ENCODE measurements at regions not wholly inside any gene's neighbourhood (a gene's known extent, or its start where the extent isn't known, plus 50 kb on each side); places are given as distances from the start of the nearest gene placed in this dataset.
"Not testable (repeated sequence)": the region's sequence is repeated elsewhere in the genome, so short reads cannot be mapped to it uniquely, and the experiment has no call there.

- Histone ChIP-seq H3K4me3 (ENCODE audit: low read depth, low read length) (no peak overlapping the region), H3K27me3 (ENCODE audit: insufficient read depth, low read length) (no peaks in the 10 kb centered on the region), H3K79me2 (ENCODE audit: control insufficient read depth, insufficient read depth, low read length, unreplicated experiment) (no peaks in the 10 kb centered on the region), H3K27ac (ENCODE audit: low read depth, low read length) (no peak overlapping the region), H2AFZ (ENCODE audit: low read length, unreplicated experiment) (no peak overlapping the region), H3K36me3 (ENCODE audit: insufficient read depth, low read length) (no peaks in the 10 kb centered on the region), H3K4me1 (ENCODE audit: control insufficient read depth, insufficient read depth, low read length, unreplicated experiment) (no peaks in the 10 kb centered on the region)
Observed at GRCh38 chr2:176780348-176780747, 432.2 kb upstream of the HNRNPA3 start.

GRCh38 chr2:176781570-176782217 lies 430.9 kb upstream of the HNRNPA3 start:
- H2AFZ ChIP-seq (ENCODE audit: low read length, unreplicated experiment): no peak overlapping the region
- H3K4me3 ChIP-seq (ENCODE audit: low read depth, low read length): no peak overlapping the region
- H3K4me1 ChIP-seq (ENCODE audit: control insufficient read depth, insufficient read depth, low read length, unreplicated experiment): no peaks in the 10 kb centered on the region
- H3K79me2 ChIP-seq (ENCODE audit: control insufficient read depth, insufficient read depth, low read length, unreplicated experiment): no peaks in the 10 kb centered on the region
- no peaks in the 10 kb centered on the region for H3K36me3 ChIP-seq (ENCODE audit: insufficient read depth, low read length)
- H3K27me3 ChIP-seq (ENCODE audit: insufficient read depth, low read length): no peaks in the 10 kb centered on the region
- H3K27ac ChIP-seq (ENCODE audit: low read depth, low read length): no peak overlapping the region

- H3K4me1 ChIP-seq (ENCODE audit: control insufficient read depth, insufficient read depth, low read length, unreplicated experiment): no peaks in the 10 kb centered on the region
- no peak overlapping the region for H3K27ac ChIP-seq (ENCODE audit: low read depth, low read length)
- H3K27me3 ChIP-seq (ENCODE audit: insufficient read depth, low read length): no peaks in the 10 kb centered on the region
- H3K36me3 ChIP-seq (ENCODE audit: insufficient read depth, low read length): no peaks in the 10 kb centered on the region
- no peak overlapping the region for H2AFZ ChIP-seq (ENCODE audit: low read length, unreplicated experiment)
- H3K4me3 ChIP-seq (ENCODE audit: low read depth, low read length): no peak overlapping the region
- no peaks in the 10 kb centered on the region for H3K79me2 ChIP-seq (ENCODE audit: control insufficient read depth, insufficient read depth, low read length, unreplicated experiment)
Observed at GRCh38 chr2:176784633-176785200, 427.9 kb upstream of the HNRNPA3 start.

GRCh38 chr2:176789751-176790150 lies 422.8 kb upstream of the HNRNPA3 start:
- Histone ChIP-seq H3K79me2 (ENCODE audit: control insufficient read depth, insufficient read depth, low read length, unreplicated experiment) (no peaks in the 10 kb centered on the region), H3K36me3 (ENCODE audit: insufficient read depth, low read length) (no peaks in the 10 kb centered on the region), H3K4me1 (ENCODE audit: control insufficient read depth, insufficient read depth, low read length, unreplicated experiment) (no peaks in the 10 kb centered on the region), H3K27ac (ENCODE audit: low read depth, low read length) (no peak overlapping the region), H2AFZ (ENCODE audit: low read length, unreplicated experiment) (no peak overlapping the region), H3K4me3 (ENCODE audit: low read depth, low read length) (no peak overlapping the region), H3K27me3 (ENCODE audit: insufficient read depth, low read length) (peaks cover 7% of the 10 kb centered on the region; the same call in 1 of the 2 replicates)

GRCh38 chr2:176790468-176790867 lies 422.1 kb upstream of the HNRNPA3 start:
- H3K4me3 ChIP-seq (ENCODE audit: low read depth, low read length): no peak overlapping the region
- no peak overlapping the region for H3K27ac ChIP-seq (ENCODE audit: low read depth, low read length)
- H2AFZ ChIP-seq (ENCODE audit: low read length, unreplicated experiment): no peak overlapping the region
- H3K79me2 ChIP-seq (ENCODE audit: control insufficient read depth, insufficient read depth, low read length, unreplicated experiment): no peaks in the 10 kb centered on the region
- H3K4me1 ChIP-seq (ENCODE audit: control insufficient read depth, insufficient read depth, low read length, unreplicated experiment): no peaks in the 10 kb centered on the region
- H3K27me3 ChIP-seq (ENCODE audit: insufficient read depth, low read length): peaks cover 7% of the 10 kb centered on the region; the same call in 1 of the 2 replicates
- H3K36me3 ChIP-seq (ENCODE audit: insufficient read depth, low read length): no peaks in the 10 kb centered on the region

GRCh38 chr2:176793792-176794191 lies 418.8 kb upstream of the HNRNPA3 start:
- Histone ChIP-seq H3K4me3 (ENCODE audit: low read depth, low read length) (no peak overlapping the region), H3K36me3 (ENCODE audit: insufficient read depth, low read length) (no peaks in the 10 kb centered on the region), H2AFZ (ENCODE audit: low read length, unreplicated experiment) (no peak overlapping the region), H3K27ac (ENCODE audit: low read depth, low read length) (no peak overlapping the region), H3K4me1 (ENCODE audit: control insufficient read depth, insufficient read depth, low read length, unreplicated experiment) (no peaks in the 10 kb centered on the region), H3K27me3 (ENCODE audit: insufficient read depth, low read length) (peaks cover 7% of the 10 kb centered on the region; the same call in 1 of the 2 replicates), H3K79me2 (ENCODE audit: control insufficient read depth, insufficient read depth, low read length, unreplicated experiment) (no peaks in the 10 kb centered on the region)

GRCh38 chr2:176794392-176794791 lies 418.2 kb upstream of the HNRNPA3 start:
- Histone ChIP-seq H3K27me3 (ENCODE audit: insufficient read depth, low read length) (peaks cover 7% of the 10 kb centered on the region; the same call in 1 of the 2 replicates), H3K79me2 (ENCODE audit: control insufficient read depth, insufficient read depth, low read length, unreplicated experiment) (no peaks in the 10 kb centered on the region), H3K4me1 (ENCODE audit: control insufficient read depth, insufficient read depth, low read length, unreplicated experiment) (no peaks in the 10 kb centered on the region), H2AFZ (ENCODE audit: low read length, unreplicated experiment) (no peak overlapping the region), H3K4me3 (ENCODE audit: low read depth, low read length) (no peak overlapping the region), H3K36me3 (ENCODE audit: insufficient read depth, low read length) (no peaks in the 10 kb centered on the region), H3K27ac (ENCODE audit: low read depth, low read length) (no peak overlapping the region)

GRCh38 chr2:176795823-176796222 lies 416.8 kb upstream of the HNRNPA3 start:
- Histone ChIP-seq H3K4me1 (ENCODE audit: control insufficient read depth, insufficient read depth, low read length, unreplicated experiment) (no peaks in the 10 kb centered on the region), H3K4me3 (ENCODE audit: low read depth, low read length) (no peak overlapping the region), H3K36me3 (ENCODE audit: insufficient read depth, low read length) (no peaks in the 10 kb centered on the region), H3K79me2 (ENCODE audit: control insufficient read depth, insufficient read depth, low read length, unreplicated experiment) (no peaks in the 10 kb centered on the region), H2AFZ (ENCODE audit: low read length, unreplicated experiment) (no peak overlapping the region), H3K27me3 (ENCODE audit: insufficient read depth, low read length) (peaks cover 7% of the 10 kb centered on the region; the same call in 1 of the 2 replicates), H3K27ac (ENCODE audit: low read depth, low read length) (no peak overlapping the region)

GRCh38 chr2:176796677-176797076 lies 415.9 kb upstream of the HNRNPA3 start:
- not testable (repeated sequence) for H3K79me2 ChIP-seq (ENCODE audit: control insufficient read depth, insufficient read depth, low read length, unreplicated experiment); H2AFZ ChIP-seq (ENCODE audit: low read length, unreplicated experiment); H3K4me1 ChIP-seq (ENCODE audit: control insufficient read depth, insufficient read depth, low read length, unreplicated experiment); H3K4me3 ChIP-seq (ENCODE audit: low read depth, low read length); H3K27ac ChIP-seq (ENCODE audit: low read depth, low read length); H3K36me3 ChIP-seq (ENCODE audit: insufficient read depth, low read length); H3K27me3 ChIP-seq (ENCODE audit: insufficient read depth, low read length)

GRCh38 chr2:176804392-176804791 lies 408.2 kb upstream of the HNRNPA3 start:
- H2AFZ ChIP-seq (ENCODE audit: low read length, unreplicated experiment): no peak overlapping the region
- no peaks in the 10 kb centered on the region for H3K27me3 ChIP-seq (ENCODE audit: insufficient read depth, low read length)
- no peaks in the 10 kb centered on the region for H3K79me2 ChIP-seq (ENCODE audit: control insufficient read depth, insufficient read depth, low read length, unreplicated experiment)
- H3K4me3 ChIP-seq (ENCODE audit: low read depth, low read length): no peak overlapping the region
- no peaks in the 10 kb centered on the region for H3K36me3 ChIP-seq (ENCODE audit: insufficient read depth, low read length)
- no peaks in the 10 kb centered on the region for H3K4me1 ChIP-seq (ENCODE audit: control insufficient read depth, insufficient read depth, low read length, unreplicated experiment)
- no peak overlapping the region for H3K27ac ChIP-seq (ENCODE audit: low read depth, low read length)

GRCh38 chr2:176805345-176805744 lies 407.2 kb upstream of the HNRNPA3 start:
- Histone ChIP-seq H3K27ac (ENCODE audit: low read depth, low read length) (no peak overlapping the region), H3K4me3 (ENCODE audit: low read depth, low read length) (no peak overlapping the region), H3K79me2 (ENCODE audit: control insufficient read depth, insufficient read depth, low read length, unreplicated experiment) (no peaks in the 10 kb centered on the region), H3K36me3 (ENCODE audit: insufficient read depth, low read length) (no peaks in the 10 kb centered on the region), H3K4me1 (ENCODE audit: control insufficient read depth, insufficient read depth, low read length, unreplicated experiment) (no peaks in the 10 kb centered on the region), H2AFZ (ENCODE audit: low read length, unreplicated experiment) (no peak overlapping the region), H3K27me3 (ENCODE audit: insufficient read depth, low read length) (no peaks in the 10 kb centered on the region)

Data from ACC112 (cell line).